CD4-positive, CD25-positive, alpha-beta regulatory T cell (primary cell): ENCODE measurements at regions not wholly inside any gene's neighbourhood (a gene's known extent, or its start where the extent isn't known, plus 50 kb on each side); places are given as distances from the start of the nearest gene placed in this dataset.

Source experiments
- ATAC-seq, 2 donors: fragments of 150-1000 bp; cut with Tn5 transposase; one replicate each; pipeline ENCODE4 v1.10.0; 2021; ENCODE audit warnings: low read depth in 2 of 2, moderate number of reproducible peaks in 2 of 2, moderate library complexity in 1 of 2
- DNase-seq, 3 donors: peaks; one replicate each; pipeline versions ENCODE4 v3.0.0 to v3.0.0-alpha.2; 2012 to 2022; ENCODE audit warnings: mixed read lengths in 1 of 3
- H3K27ac ChIP-seq: one replicate; pipeline ENCODE4 v1.7.0; 2013; ENCODE audit warnings: mild to moderate bottlenecking, low read length; ENCODE audit not compliant: insufficient read depth, poor library complexity, severe bottlenecking
- H3K27me3 ChIP-seq: one replicate; pipeline ENCODE4 v1.7.0; 2013; ENCODE audit warnings: low read length; ENCODE audit not compliant: control insufficient read depth, insufficient read depth
- H3K36me3 ChIP-seq: one replicate; pipeline ENCODE4 v1.7.0; 2013; ENCODE audit warnings: mild to moderate bottlenecking, low read length, moderate library complexity; ENCODE audit not compliant: control insufficient read depth, insufficient read depth
- H3K4me1 ChIP-seq: 2 replicates; pipeline ENCODE4 v1.7.0; 2013; ENCODE audit warnings: mild to moderate bottlenecking, low read length; ENCODE audit not compliant: insufficient read depth, control insufficient read depth, poor library complexity, severe bottlenecking
- H3K4me3 ChIP-seq: one replicate; pipeline ENCODE4 v1.7.0; 2013; ENCODE audit warnings: low read depth, mild to moderate bottlenecking, low read length, moderate library complexity
- H3K9me3 ChIP-seq, 2 experiments: 1 replicate in 1 of 2; 2 replicates in 1 of 2; pipeline ENCODE4 v1.7.0; 2013; ENCODE audit warnings: low read length in 2 of 2, mild to moderate bottlenecking in 1 of 2, moderate library complexity in 1 of 2; ENCODE audit not compliant: control insufficient read depth in 2 of 2
- H3K27ac Mint-ChIP-seq, 3 donors: one replicate each; pipeline ENCODE4 v1.8.0; 2020 to 2022; ENCODE audit warnings: mild to moderate bottlenecking in 3 of 3, mixed read lengths in 3 of 3, moderate library complexity in 2 of 3
- H3K27me3 Mint-ChIP-seq: one replicate; pipeline ENCODE4 v1.8.0; 2022; ENCODE audit warnings: mild to moderate bottlenecking, mixed read lengths
- H3K36me3 Mint-ChIP-seq: one replicate; pipeline ENCODE4 v1.8.0; 2020; ENCODE audit warnings: mixed read lengths
- H3K4me1 Mint-ChIP-seq, 4 donors: one replicate each; pipeline ENCODE4 v1.8.0; 2020 to 2022; ENCODE audit warnings: mixed read lengths in 4 of 4, mild to moderate bottlenecking in 1 of 4
- H3K4me3 Mint-ChIP-seq, 4 donors: one replicate each; pipeline ENCODE4 v1.8.0; 2020 to 2022; ENCODE audit warnings: mild to moderate bottlenecking in 4 of 4, mixed read lengths in 4 of 4, moderate library complexity in 3 of 4
- H3K9me3 Mint-ChIP-seq, 7 donors: one replicate each; pipeline ENCODE4 v1.8.0; 2020 to 2022; ENCODE audit warnings: mixed read lengths in 7 of 7, mild to moderate bottlenecking in 3 of 7, moderate library complexity in 2 of 7

GRCh38 chr2:195168369-195168768 is 488.7 kb upstream of the SLC39A10 start:
- H3K27ac Mint-ChIP-seq = no peak overlapping the region
- peak in 1 of 3 donors; percentile 1 for DNase-seq

GRCh38 chr2:195164930-195165329 is 492.1 kb upstream of the SLC39A10 start:
- H3K27me3 Mint-ChIP-seq = no peaks in the 10 kb centered on the region
- H3K36me3 Mint-ChIP-seq = no peaks in the 10 kb centered on the region
- peaks cover 0 to 3% (median 0%) of the 10 kb centered on the region in 7 donors for H3K9me3 Mint-ChIP-seq
- no peak overlapping the region for H3K4me3 Mint-ChIP-seq
- Histone ChIP-seq H3K27ac (no peak overlapping the region), H3K4me1 (no peaks in the 10 kb centered on the region), H3K27me3 (peaks cover 2% of the 10 kb centered on the region), H3K9me3 (no peaks in the 10 kb centered on the region), H3K4me3 (no peak overlapping the region), H3K36me3 (no peaks in the 10 kb centered on the region)
- no peak for DNase-seq
- no peak for ATAC-seq
- no peaks in the 10 kb centered on the region for H3K4me1 Mint-ChIP-seq
- H3K27ac Mint-ChIP-seq = no peak overlapping the region

More at GRCh38 chr2:195168369-195168768, 488.7 kb upstream of the SLC39A10 start:
- no peak overlapping the region for H3K27ac ChIP-seq
- no peak overlapping the region for H3K4me3 ChIP-seq
- no peaks in the 10 kb centered on the region for H3K9me3 ChIP-seq
- Mint-ChIP-seq H3K36me3 (no peaks in the 10 kb centered on the region), H3K4me3 (no peak overlapping the region), H3K9me3 (peaks cover 0 to 3% (median 0%) of the 10 kb centered on the region in 7 donors), H3K4me1 (peaks cover 0 to 3% (median 0%) of the 10 kb centered on the region in 4 donors), H3K27me3 (no peaks in the 10 kb centered on the region)
- H3K4me1 ChIP-seq = no peaks in the 10 kb centered on the region
- H3K27me3 ChIP-seq = no peaks in the 10 kb centered on the region
- H3K36me3 ChIP-seq = no peaks in the 10 kb centered on the region
- ATAC-seq = no peak

- H3K27ac ChIP-seq = no peak overlapping the region
- Mint-ChIP-seq H3K36me3 (no peaks in the 10 kb centered on the region), H3K4me1 (no peaks in the 10 kb centered on the region), H3K27ac (no peak overlapping the region), H3K9me3 (peaks cover 0 to 3% (median 0%) of the 10 kb centered on the region in 7 donors), H3K27me3 (no peaks in the 10 kb centered on the region), H3K4me3 (no peak overlapping the region)
- H3K27me3 ChIP-seq = peaks cover 2% of the 10 kb centered on the region
- H3K36me3 ChIP-seq = no peaks in the 10 kb centered on the region
- no peaks in the 10 kb centered on the region for H3K9me3 ChIP-seq
- no peaks in the 10 kb centered on the region for H3K4me1 ChIP-seq
- DNase-seq (no peak), ATAC-seq (no peak)
- H3K4me3 ChIP-seq = no peak overlapping the region
Measured at GRCh38 chr2:195162918-195163317, 494.1 kb upstream of the SLC39A10 start.

- Mint-ChIP-seq H3K27me3 (no peaks in the 10 kb centered on the region), H3K4me1 (no peaks in the 10 kb centered on the region), H3K36me3 (no peaks in the 10 kb centered on the region), H3K9me3 (peaks cover 0 to 3% (median 0%) of the 10 kb centered on the region in 7 donors), H3K4me3 (no peak overlapping the region), H3K27ac (no peak overlapping the region)
- ATAC-seq = no peak
- Histone ChIP-seq H3K4me3 (no peak overlapping the region), H3K36me3 (no peaks in the 10 kb centered on the region), H3K27me3 (peaks cover 2% of the 10 kb centered on the region), H3K9me3 (no peaks in the 10 kb centered on the region), H3K27ac (no peak overlapping the region), H3K4me1 (no peaks in the 10 kb centered on the region)
- no peak for DNase-seq
Measured at GRCh38 chr2:195162194-195162593, 494.8 kb upstream of the SLC39A10 start.

GRCh38 chr2:195160963-195161362 is 496.1 kb upstream of the SLC39A10 start:
- DNase-seq (no peak), ATAC-seq (no peak)
- no peaks in the 10 kb centered on the region for H3K36me3 ChIP-seq
- H3K27ac Mint-ChIP-seq = no peak overlapping the region
- H3K9me3 ChIP-seq = no peaks in the 10 kb centered on the region
- H3K36me3 Mint-ChIP-seq = no peaks in the 10 kb centered on the region
- H3K27me3 ChIP-seq = peaks cover 2% of the 10 kb centered on the region
- H3K4me3 Mint-ChIP-seq = no peak overlapping the region
- peaks cover 0 to 3% (median 0%) of the 10 kb centered on the region in 7 donors for H3K9me3 Mint-ChIP-seq
- H3K4me1 ChIP-seq = no peaks in the 10 kb centered on the region
- H3K4me3 ChIP-seq = no peak overlapping the region
- H3K4me1 Mint-ChIP-seq = no peaks in the 10 kb centered on the region
- H3K27ac ChIP-seq = no peak overlapping the region
- H3K27me3 Mint-ChIP-seq = no peaks in the 10 kb centered on the region

- no peaks in the 10 kb centered on the region for H3K4me1 Mint-ChIP-seq
- Histone ChIP-seq H3K27ac (no peak overlapping the region), H3K36me3 (no peaks in the 10 kb centered on the region), H3K27me3 (no peaks in the 10 kb centered on the region), H3K4me1 (no peaks in the 10 kb centered on the region), H3K4me3 (no peak overlapping the region), H3K9me3 (no peaks in the 10 kb centered on the region)
- no peak overlapping the region for H3K27ac Mint-ChIP-seq
- no peak overlapping the region for H3K4me3 Mint-ChIP-seq
- ATAC-seq (no peak), DNase-seq (no peak)
- H3K36me3 Mint-ChIP-seq = no peaks in the 10 kb centered on the region
- H3K27me3 Mint-ChIP-seq = no peaks in the 10 kb centered on the region
- H3K9me3 Mint-ChIP-seq = peaks cover 0 to 2% (median 0%) of the 10 kb centered on the region in 7 donors
Measured at GRCh38 chr2:195151711-195152110, 505.3 kb upstream of the SLC39A10 start.

GRCh38 chr2:195150819-195151218 is 506.2 kb upstream of the SLC39A10 start:
- Histone ChIP-seq H3K27me3 (no peaks in the 10 kb centered on the region), H3K27ac (no peak overlapping the region), H3K4me3 (no peak overlapping the region), H3K9me3 (no peaks in the 10 kb centered on the region), H3K36me3 (no peaks in the 10 kb centered on the region), H3K4me1 (no peaks in the 10 kb centered on the region)
- no peaks in the 10 kb centered on the region for H3K27me3 Mint-ChIP-seq
- DNase-seq (no peak), ATAC-seq (no peak)
- peaks cover 0 to 2% (median 0%) of the 10 kb centered on the region in 7 donors for H3K9me3 Mint-ChIP-seq
- H3K4me1 Mint-ChIP-seq = no peaks in the 10 kb centered on the region
- H3K36me3 Mint-ChIP-seq = no peaks in the 10 kb centered on the region
- no peak overlapping the region for H3K4me3 Mint-ChIP-seq
- no peak overlapping the region for H3K27ac Mint-ChIP-seq

- ATAC-seq (no peak), DNase-seq (no peak)
- Histone ChIP-seq H3K4me1 (no peaks in the 10 kb centered on the region), H3K9me3 (no peaks in the 10 kb centered on the region), H3K4me3 (no peak overlapping the region), H3K36me3 (no peaks in the 10 kb centered on the region), H3K27ac (no peak overlapping the region), H3K27me3 (no peaks in the 10 kb centered on the region)
- H3K4me1 Mint-ChIP-seq = no peaks in the 10 kb centered on the region
- H3K36me3 Mint-ChIP-seq = no peaks in the 10 kb centered on the region
- H3K27me3 Mint-ChIP-seq = no peaks in the 10 kb centered on the region
- peaks cover 0 to 12% (median 4%) of the 10 kb centered on the region in 7 donors for H3K9me3 Mint-ChIP-seq
- no peak overlapping the region for H3K4me3 Mint-ChIP-seq
- H3K27ac Mint-ChIP-seq = no peak overlapping the region
Measured at GRCh38 chr2:195148004-195148403, 509.0 kb upstream of the SLC39A10 start.
